ENCODE measurements at regions not wholly inside any gene's neighbourhood (a gene's known extent, or its start where the extent isn't known, plus 50 kb on each side); places are given as distances from the start of the nearest gene placed in this dataset.
A peak's percentile ranks its signal among the peaks of the same experiment; 100 is the strongest.
"Not testable (repeated sequence)": the region's sequence is repeated elsewhere in the genome, so short reads cannot be mapped to it uniquely, and the experiment has no call there.

DNA sequence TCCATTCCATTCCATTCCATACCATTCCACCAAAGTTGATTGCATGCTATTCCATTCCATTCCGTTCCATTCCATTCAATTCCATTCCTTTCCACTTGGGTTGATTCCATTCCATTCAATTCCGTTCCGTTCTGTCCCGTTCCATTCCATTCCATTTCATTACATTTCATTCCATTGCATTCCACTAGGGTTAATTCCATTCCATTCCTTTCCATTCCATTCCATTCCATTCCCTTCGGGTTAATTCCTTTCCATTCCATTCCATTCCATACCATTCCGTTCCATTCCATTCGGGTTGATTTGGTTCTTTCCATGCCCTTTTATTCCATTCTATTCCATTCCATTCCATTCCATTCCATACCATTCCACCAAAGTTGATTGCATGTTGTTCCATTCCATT, 131.9 kb downstream of the CWH43 start:
- peak overlapping the region in 1 of 2 donors; percentile 4 for H3K4me3 ChIP-seq (ENCODE audit: low read depth in 1 of 2, low read length in 2 of 2)
- H3K9me3 ChIP-seq (ENCODE audit: control insufficient read depth in 1 of 2, low read length in 2 of 2) = peaks cover 57 to 74% of the 10 kb centered on the region in 2 donors
- H3K9ac ChIP-seq (ENCODE audit: low read depth in 1 of 2, low read length in 2 of 2); H3K27ac ChIP-seq (ENCODE audit: low read depth, low read length); H3K4me1 ChIP-seq (ENCODE audit: control insufficient read depth in 1 of 2, insufficient read depth in 2 of 2, low read length in 2 of 2); H3K36me3 ChIP-seq (ENCODE audit: control insufficient read depth in 1 of 2, insufficient read depth in 2 of 2, low read length in 2 of 2); H3K27me3 ChIP-seq (ENCODE audit: control insufficient read depth in 1 of 2, insufficient read depth in 2 of 2, low read length in 2 of 2): not testable (repeated sequence)

DNA sequence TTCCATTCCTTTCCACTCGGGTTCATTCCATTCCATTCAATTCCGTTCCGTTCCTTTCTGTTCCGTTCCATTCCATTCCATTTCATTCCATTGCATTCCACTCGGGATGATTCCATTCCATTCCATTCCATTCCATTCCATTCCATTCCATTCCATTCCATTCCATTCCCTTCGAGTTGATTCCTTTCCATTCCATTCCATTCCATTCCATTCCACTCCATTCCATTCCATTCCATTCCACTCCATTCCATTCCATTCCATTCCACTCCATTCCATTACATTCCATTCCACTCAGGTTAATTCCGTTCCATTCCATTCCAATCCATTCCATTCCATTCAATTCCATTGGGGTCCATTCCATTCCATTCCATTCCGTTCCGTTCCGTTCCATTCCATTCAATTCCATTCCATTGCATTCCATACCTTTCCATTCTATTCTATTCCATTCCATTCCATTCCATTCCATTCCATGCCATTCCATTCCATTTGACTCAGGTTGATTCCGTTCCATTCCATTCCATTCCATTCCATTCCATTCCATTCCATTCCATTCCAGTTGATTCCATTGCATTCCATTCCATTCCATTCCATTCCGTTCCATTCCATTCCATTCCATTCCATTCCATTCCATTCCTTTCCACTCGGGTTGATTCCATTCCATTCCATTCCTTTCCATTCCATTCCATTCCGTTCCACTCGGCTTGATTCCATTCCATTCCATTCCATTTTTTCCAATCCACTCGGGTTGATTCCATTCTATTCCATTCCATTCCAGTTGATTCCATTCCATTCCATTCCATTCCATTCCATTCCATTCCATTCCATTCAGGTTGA, 132.5 kb downstream of the CWH43 start:
- not testable (repeated sequence) for H3K27me3 ChIP-seq (ENCODE audit: control insufficient read depth in 1 of 2, insufficient read depth in 2 of 2, low read length in 2 of 2)
- peak overlapping the region in 1 of 2 donors; percentile 7 for H3K4me3 ChIP-seq (ENCODE audit: low read depth in 1 of 2, low read length in 2 of 2)
- H3K9me3 ChIP-seq (ENCODE audit: control insufficient read depth in 1 of 2, low read length in 2 of 2) = peaks cover 52 to 69% of the 10 kb centered on the region in 2 donors

DNA sequence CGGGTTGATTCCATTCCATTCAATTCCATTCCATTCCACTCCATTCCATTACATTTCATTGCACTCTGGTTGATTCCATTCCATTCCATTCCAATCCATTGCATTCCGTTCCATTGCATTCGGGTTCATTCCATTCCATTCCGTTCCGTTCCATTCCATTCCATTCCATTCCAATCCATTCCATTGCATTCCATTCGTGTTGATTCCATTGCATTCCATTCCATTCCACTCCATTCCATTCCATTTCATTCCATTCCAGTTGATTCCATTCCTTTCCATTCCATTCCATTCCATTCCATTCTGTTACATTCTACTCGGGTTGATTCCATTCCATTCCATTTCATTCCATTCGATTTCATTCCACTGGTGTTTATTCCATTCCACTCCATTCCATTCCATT, 133.3 kb downstream of the CWH43 start:
- H3K36me3 ChIP-seq (ENCODE audit: control insufficient read depth in 1 of 2, insufficient read depth in 2 of 2, low read length in 2 of 2); H3K9ac ChIP-seq (ENCODE audit: low read depth in 1 of 2, low read length in 2 of 2); H3K27ac ChIP-seq (ENCODE audit: low read depth, low read length); H3K4me1 ChIP-seq (ENCODE audit: control insufficient read depth in 1 of 2, insufficient read depth in 2 of 2, low read length in 2 of 2); H3K27me3 ChIP-seq (ENCODE audit: control insufficient read depth in 1 of 2, insufficient read depth in 2 of 2, low read length in 2 of 2): not testable (repeated sequence)
- peak overlapping the region in 1 of 2 donors; percentile 7 for H3K4me3 ChIP-seq (ENCODE audit: low read depth in 1 of 2, low read length in 2 of 2)
- H3K9me3 ChIP-seq (ENCODE audit: control insufficient read depth in 1 of 2, low read length in 2 of 2) = peaks cover 49 to 62% of the 10 kb centered on the region in 2 donors

More for the DNA sequence above, 132.5 kb downstream of the CWH43 start:
- not testable (repeated sequence) for H3K27ac ChIP-seq (ENCODE audit: low read depth, low read length); H3K36me3 ChIP-seq (ENCODE audit: control insufficient read depth in 1 of 2, insufficient read depth in 2 of 2, low read length in 2 of 2); H3K4me1 ChIP-seq (ENCODE audit: control insufficient read depth in 1 of 2, insufficient read depth in 2 of 2, low read length in 2 of 2); H3K9ac ChIP-seq (ENCODE audit: low read depth in 1 of 2, low read length in 2 of 2)

DNA sequence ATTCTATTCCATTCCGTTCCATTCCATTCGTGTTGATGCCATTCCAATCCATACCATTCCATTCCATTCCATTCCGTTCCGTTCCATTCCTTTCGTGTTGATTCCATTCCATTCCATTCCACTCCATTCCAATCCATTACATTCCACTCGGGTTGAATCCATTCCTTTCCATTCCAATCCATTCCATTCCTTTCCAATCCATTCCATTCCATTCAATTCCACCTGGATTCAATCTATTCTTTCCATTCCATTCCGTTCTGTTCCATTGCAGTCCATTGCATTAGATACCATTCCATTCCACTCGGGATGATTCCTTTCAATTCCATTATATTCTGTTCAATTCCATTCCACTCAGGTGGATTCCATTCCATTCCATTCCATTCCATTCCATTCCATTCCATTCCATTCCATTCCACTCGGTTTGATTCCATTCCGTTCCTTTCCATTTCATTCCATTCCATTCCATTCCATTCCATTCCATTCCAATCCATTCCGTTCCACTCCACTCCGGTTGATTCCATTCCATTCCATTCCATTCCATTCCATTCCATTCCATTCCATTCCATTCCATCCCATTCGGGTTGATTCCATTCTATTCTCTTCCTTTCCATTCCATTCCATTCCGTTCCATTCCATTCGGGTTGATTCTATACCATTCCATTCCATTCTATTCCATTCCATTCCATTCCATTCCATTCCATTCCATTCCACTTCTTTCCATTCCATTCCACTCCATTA, 134.1 kb downstream of the CWH43 start:
- not testable (repeated sequence) for H3K4me1 ChIP-seq (ENCODE audit: control insufficient read depth in 1 of 2, insufficient read depth in 2 of 2, low read length in 2 of 2); H3K27ac ChIP-seq (ENCODE audit: low read depth, low read length); H3K27me3 ChIP-seq (ENCODE audit: control insufficient read depth in 1 of 2, insufficient read depth in 2 of 2, low read length in 2 of 2); H3K9ac ChIP-seq (ENCODE audit: low read depth in 1 of 2, low read length in 2 of 2); H3K36me3 ChIP-seq (ENCODE audit: control insufficient read depth in 1 of 2, insufficient read depth in 2 of 2, low read length in 2 of 2); H3K4me3 ChIP-seq (ENCODE audit: low read depth in 1 of 2, low read length in 2 of 2)
- peaks cover 44 to 54% of the 10 kb centered on the region in 2 donors for H3K9me3 ChIP-seq (ENCODE audit: control insufficient read depth in 1 of 2, low read length in 2 of 2)

DNA sequence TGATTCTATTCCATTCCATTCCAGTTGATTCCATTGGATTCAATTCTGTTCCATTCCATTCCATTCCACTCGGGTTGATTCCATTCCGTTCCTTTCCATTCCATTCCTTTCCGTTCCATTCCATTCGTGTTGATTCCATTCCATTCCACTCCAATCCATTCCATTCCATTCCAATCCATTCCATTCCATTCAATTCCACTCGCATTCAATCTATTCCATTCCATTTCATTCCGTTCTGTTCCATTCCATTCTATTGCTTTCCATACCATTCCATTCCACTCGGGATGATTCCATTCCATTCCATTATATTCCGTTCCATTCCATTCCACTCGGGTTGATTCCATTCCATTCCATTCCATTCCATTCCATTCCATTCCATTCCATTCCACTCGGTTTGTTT, 134.7 kb downstream of the CWH43 start:
- not testable (repeated sequence) for H3K27ac ChIP-seq (ENCODE audit: low read depth, low read length); H3K4me3 ChIP-seq (ENCODE audit: low read depth in 1 of 2, low read length in 2 of 2); H3K27me3 ChIP-seq (ENCODE audit: control insufficient read depth in 1 of 2, insufficient read depth in 2 of 2, low read length in 2 of 2); H3K36me3 ChIP-seq (ENCODE audit: control insufficient read depth in 1 of 2, insufficient read depth in 2 of 2, low read length in 2 of 2); H3K4me1 ChIP-seq (ENCODE audit: control insufficient read depth in 1 of 2, insufficient read depth in 2 of 2, low read length in 2 of 2); H3K9ac ChIP-seq (ENCODE audit: low read depth in 1 of 2, low read length in 2 of 2)
- peaks cover 40 to 48% of the 10 kb centered on the region in 2 donors for H3K9me3 ChIP-seq (ENCODE audit: control insufficient read depth in 1 of 2, low read length in 2 of 2)

DNA sequence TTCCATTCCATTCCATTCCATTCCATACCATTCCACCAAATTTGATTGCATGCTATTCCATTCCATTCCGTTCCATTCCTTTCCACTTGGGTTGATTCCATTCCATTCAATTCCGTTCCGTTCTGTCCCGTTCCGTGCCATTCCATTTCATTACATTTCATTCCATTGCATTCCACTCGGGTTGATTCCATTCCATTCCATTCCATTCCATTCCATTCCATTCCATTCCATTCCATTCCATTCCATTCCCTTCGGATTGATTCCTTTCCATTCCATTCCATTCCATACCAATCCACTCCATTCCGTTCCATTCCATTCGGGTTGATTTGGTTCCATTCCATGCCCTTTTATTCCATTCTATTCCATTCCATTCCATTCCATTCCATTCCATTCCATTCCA, 140.4 kb downstream of the CWH43 start:
- H3K9ac ChIP-seq (ENCODE audit: low read depth in 1 of 2, low read length in 2 of 2); H3K9me3 ChIP-seq (ENCODE audit: control insufficient read depth in 1 of 2, low read length in 2 of 2); H3K36me3 ChIP-seq (ENCODE audit: control insufficient read depth in 1 of 2, insufficient read depth in 2 of 2, low read length in 2 of 2); H3K27me3 ChIP-seq (ENCODE audit: control insufficient read depth in 1 of 2, insufficient read depth in 2 of 2, low read length in 2 of 2); H3K4me1 ChIP-seq (ENCODE audit: control insufficient read depth in 1 of 2, insufficient read depth in 2 of 2, low read length in 2 of 2); H3K4me3 ChIP-seq (ENCODE audit: low read depth in 1 of 2, low read length in 2 of 2); H3K27ac ChIP-seq (ENCODE audit: low read depth, low read length): not testable (repeated sequence)

DNA sequence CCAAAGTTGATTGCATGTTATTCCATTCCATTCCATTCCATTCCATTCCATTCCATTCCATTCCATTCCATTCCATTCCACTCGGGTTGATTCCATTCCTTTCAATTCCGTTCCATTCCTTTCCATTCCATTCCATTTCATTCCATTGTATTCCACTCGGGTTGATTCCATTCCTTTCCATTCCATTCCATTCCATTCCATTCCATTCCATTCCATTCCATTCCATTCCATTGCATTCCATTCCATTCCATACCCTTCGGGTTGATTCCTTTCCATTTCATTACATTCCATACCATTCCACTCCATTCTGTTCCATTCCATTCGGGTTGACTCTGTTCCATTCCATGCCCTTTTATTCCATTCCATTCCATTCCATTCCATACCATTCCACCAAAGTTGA, 140.8 kb downstream of the CWH43 start:
- H3K27ac ChIP-seq (ENCODE audit: low read depth, low read length); H3K9ac ChIP-seq (ENCODE audit: low read depth in 1 of 2, low read length in 2 of 2); H3K27me3 ChIP-seq (ENCODE audit: control insufficient read depth in 1 of 2, insufficient read depth in 2 of 2, low read length in 2 of 2); H3K4me1 ChIP-seq (ENCODE audit: control insufficient read depth in 1 of 2, insufficient read depth in 2 of 2, low read length in 2 of 2); H3K9me3 ChIP-seq (ENCODE audit: control insufficient read depth in 1 of 2, low read length in 2 of 2); H3K4me3 ChIP-seq (ENCODE audit: low read depth in 1 of 2, low read length in 2 of 2); H3K36me3 ChIP-seq (ENCODE audit: control insufficient read depth in 1 of 2, insufficient read depth in 2 of 2, low read length in 2 of 2): not testable (repeated sequence)

DNA sequence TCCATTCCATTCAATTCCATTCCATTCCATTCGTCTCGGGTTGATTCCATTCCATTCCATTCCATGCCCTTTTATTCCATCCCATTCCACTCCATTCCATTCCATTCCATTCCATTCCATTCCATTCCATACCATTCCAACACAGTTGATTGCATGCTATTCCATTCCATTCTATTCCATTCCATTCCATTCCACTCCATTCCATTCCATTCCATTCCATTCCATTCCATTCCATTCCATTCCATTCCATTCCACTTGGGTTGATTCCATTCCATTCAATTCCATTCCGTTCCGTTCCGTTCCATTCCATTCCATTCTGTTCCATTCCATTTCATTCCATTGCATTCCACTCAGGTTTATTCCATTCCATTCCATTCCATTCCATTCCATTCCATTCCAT, 143.3 kb downstream of the CWH43 start:
- H3K4me3 ChIP-seq (ENCODE audit: low read depth in 1 of 2, low read length in 2 of 2); H3K4me1 ChIP-seq (ENCODE audit: control insufficient read depth in 1 of 2, insufficient read depth in 2 of 2, low read length in 2 of 2); H3K36me3 ChIP-seq (ENCODE audit: control insufficient read depth in 1 of 2, insufficient read depth in 2 of 2, low read length in 2 of 2); H3K27me3 ChIP-seq (ENCODE audit: control insufficient read depth in 1 of 2, insufficient read depth in 2 of 2, low read length in 2 of 2); H3K9me3 ChIP-seq (ENCODE audit: control insufficient read depth in 1 of 2, low read length in 2 of 2); H3K27ac ChIP-seq (ENCODE audit: low read depth, low read length); H3K9ac ChIP-seq (ENCODE audit: low read depth in 1 of 2, low read length in 2 of 2): not testable (repeated sequence)

DNA sequence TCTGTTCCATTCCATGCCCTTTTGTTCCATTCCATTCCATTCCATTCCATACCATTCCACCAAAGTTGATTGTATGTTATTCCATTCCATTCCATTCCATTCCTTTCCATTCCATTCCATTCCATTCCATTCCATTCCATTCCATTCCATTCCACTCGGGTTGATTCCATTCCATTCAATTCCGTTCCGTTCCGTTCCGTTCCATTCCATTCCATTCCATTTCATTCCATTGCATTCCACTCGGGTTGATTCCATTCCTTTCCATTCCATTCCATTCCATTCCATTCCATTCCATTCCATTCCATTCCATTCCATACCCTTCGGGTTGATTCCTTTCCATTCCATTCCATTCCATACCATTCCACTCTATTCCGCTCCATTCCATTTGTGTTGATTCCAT, 143.8 kb downstream of the CWH43 start:
- H3K4me3 ChIP-seq (ENCODE audit: low read depth in 1 of 2, low read length in 2 of 2); H3K27ac ChIP-seq (ENCODE audit: low read depth, low read length); H3K27me3 ChIP-seq (ENCODE audit: control insufficient read depth in 1 of 2, insufficient read depth in 2 of 2, low read length in 2 of 2); H3K9me3 ChIP-seq (ENCODE audit: control insufficient read depth in 1 of 2, low read length in 2 of 2); H3K9ac ChIP-seq (ENCODE audit: low read depth in 1 of 2, low read length in 2 of 2); H3K4me1 ChIP-seq (ENCODE audit: control insufficient read depth in 1 of 2, insufficient read depth in 2 of 2, low read length in 2 of 2); H3K36me3 ChIP-seq (ENCODE audit: control insufficient read depth in 1 of 2, insufficient read depth in 2 of 2, low read length in 2 of 2): not testable (repeated sequence)

DNA sequence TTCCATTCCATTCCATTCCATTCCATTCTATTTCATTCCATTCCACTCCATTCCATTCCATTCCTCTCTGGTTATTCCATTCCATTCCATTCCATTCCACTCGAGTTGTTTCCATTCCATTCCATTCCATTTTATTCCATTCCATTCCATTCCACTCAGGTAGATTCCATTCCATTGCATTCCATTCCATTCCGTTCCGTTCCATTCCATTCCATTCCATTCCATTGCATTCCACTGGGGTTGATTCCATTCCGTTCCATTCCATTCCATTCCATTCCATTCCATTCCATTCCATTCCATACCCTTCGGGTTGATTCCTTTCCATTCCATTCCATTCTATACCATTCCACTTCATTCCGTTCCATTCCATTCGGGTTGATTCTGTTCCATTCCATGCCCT, 144.6 kb downstream of the CWH43 start:
- H3K27me3 ChIP-seq (ENCODE audit: control insufficient read depth in 1 of 2, insufficient read depth in 2 of 2, low read length in 2 of 2); H3K4me3 ChIP-seq (ENCODE audit: low read depth in 1 of 2, low read length in 2 of 2); H3K4me1 ChIP-seq (ENCODE audit: control insufficient read depth in 1 of 2, insufficient read depth in 2 of 2, low read length in 2 of 2); H3K36me3 ChIP-seq (ENCODE audit: control insufficient read depth in 1 of 2, insufficient read depth in 2 of 2, low read length in 2 of 2); H3K9ac ChIP-seq (ENCODE audit: low read depth in 1 of 2, low read length in 2 of 2); H3K9me3 ChIP-seq (ENCODE audit: control insufficient read depth in 1 of 2, low read length in 2 of 2); H3K27ac ChIP-seq (ENCODE audit: low read depth, low read length): not testable (repeated sequence)
